Glomerular visceral epithelial cell (primary cell): ENCODE measurements at regions not wholly inside any gene's neighbourhood (a gene's known extent, or its start where the extent isn't known, plus 50 kb on each side); places are given as distances from the start of the nearest gene placed in this dataset.

ENCODE experiments used
- DNase-seq: peaks from one replicate; pipeline ENCODE4 v3.0.0-alpha.2; 2016; ENCODE audit errors: extremely low spot score

DNA sequence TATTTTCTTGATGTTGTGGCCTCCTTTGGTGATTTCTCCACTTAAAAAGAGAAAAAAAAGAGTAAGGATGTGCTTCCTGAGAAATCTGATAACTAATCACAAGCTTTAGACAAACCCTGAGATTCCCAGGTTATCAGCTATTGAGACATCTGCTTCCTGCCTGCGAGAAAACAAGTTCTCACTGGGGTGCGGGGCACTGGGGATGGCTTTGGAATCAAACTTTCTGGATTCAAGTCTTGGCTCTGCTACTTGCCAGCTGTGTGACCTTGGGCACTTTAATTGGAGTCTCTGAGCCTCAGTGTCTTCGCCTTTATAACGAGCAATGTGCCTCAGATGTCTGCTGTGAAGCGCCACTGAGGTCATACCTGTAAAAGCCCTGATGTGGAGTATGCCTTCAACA is 152.5 kb upstream of the NAV2 start:
- no peak for DNase-seq

GRCh38 chr11:19559746-19560145 is 152.9 kb upstream of the NAV2 start:
- no peak for DNase-seq

DNA sequence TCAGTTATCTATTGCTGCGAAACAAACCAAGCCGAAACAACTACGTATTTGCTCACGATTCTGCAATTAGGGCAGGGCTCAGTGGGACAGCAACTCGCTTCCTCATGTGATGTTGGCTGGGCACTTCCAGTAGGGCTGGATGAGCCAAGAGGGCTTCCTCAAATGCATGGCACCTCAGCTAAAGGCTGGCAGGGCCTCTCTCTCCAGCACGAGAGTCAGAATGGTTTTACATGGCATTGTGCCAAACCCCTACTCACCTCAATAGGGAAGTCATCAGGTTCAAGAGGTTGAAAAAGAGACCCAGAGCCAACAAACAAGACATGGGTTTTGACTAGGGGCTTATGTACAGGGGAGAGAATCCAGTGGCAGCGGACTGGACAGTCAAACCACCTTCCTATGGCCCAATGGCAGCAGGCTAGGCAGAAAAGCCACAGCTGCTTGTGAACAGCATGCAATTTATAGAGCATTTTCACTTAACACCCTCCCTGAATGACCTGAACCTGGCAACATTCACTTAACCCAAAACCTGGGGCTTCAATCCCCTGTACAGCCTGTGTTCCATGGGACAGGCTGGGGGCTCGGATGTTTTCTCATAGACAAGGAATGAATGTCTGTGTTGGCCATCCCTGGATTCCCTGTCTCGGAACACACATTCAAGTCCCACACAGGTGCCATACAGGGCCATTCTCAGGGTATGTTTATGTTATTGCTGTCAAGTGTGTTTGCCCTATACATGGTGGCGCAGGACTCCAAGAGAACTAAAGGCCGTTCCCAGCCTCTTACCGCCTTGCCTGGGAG is 154.2 kb upstream of the NAV2 start:
- DNase-seq: no peak

- DNase-seq: peak; percentile 73
Observed at GRCh38 chr11:19557720-19558140, 154.9 kb upstream of the NAV2 start.

- no peak for DNase-seq
Observed at GRCh38 chr11:19557185-19557584, 155.5 kb upstream of the NAV2 start.

- no peak for DNase-seq
Observed at GRCh38 chr11:19555266-19555665, 157.4 kb upstream of the NAV2 start.

- DNase-seq: peak; percentile 71
Observed at GRCh38 chr11:19553683-19554333, 158.8 kb upstream of the NAV2 start.

GRCh38 chr11:19552656-19553260 is 159.9 kb upstream of the NAV2 start:
- no peak for DNase-seq

DNA sequence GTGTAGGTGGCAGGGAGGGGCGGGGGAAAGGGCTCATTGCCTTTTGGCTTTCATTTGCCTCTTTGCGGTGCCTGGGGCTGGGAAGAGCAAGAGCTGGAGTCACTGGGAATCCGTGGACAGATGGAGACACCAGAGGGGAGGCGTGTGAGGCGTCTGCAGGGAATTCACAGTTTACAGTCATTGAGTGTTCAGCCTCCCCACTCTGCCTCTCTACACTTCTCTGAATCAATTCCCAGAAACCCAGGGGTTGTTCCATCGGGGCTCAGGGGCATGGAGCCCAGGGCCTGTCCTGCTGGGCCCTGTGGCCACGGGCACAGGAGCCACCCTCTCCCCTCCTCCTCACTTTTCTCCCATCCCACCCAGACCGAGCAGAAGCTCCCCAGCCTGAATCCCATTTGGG is 160.5 kb upstream of the NAV2 start:
- no peak for DNase-seq

DNA sequence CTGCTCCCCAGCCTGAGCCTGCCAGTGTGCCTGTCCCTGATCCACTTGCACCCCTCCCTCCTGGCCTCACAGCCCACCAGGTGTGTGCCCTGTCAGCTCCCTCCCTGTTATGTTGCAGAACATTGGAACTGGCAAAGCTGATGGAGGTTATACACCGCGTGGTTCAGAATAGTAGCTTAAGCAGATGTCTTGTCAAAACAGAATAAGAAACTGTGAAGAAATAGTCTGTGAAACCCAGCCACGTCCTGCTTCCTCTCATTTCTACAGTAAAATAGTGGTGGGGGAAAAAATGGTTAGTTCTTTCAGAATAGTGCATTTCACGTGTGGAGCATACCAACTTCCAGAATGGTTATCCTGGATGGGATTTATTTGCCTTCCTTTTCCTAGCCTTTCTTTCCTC is 161.2 kb upstream of the NAV2 start:
- DNase-seq: no peak

DNA sequence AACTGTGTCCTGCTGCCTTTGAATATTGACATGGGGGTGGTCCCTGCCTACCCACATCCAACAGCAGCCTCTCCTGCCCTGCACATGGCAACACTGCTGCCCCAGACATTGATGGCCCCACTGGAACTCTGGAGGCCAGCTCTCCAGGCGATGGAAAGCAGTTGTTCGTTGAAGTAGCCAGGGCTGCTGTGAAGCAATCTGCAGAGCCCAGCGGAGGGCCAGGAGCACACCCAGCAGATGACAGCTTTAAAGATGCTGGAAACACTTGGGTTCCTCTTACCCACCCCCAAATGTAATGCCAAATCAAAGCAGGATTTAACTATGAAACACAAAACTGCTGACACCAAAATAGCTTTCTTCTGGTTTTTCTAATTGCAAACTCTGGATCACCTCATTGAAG is 165.6 kb upstream of the NAV2 start:
- no peak for DNase-seq

DNA sequence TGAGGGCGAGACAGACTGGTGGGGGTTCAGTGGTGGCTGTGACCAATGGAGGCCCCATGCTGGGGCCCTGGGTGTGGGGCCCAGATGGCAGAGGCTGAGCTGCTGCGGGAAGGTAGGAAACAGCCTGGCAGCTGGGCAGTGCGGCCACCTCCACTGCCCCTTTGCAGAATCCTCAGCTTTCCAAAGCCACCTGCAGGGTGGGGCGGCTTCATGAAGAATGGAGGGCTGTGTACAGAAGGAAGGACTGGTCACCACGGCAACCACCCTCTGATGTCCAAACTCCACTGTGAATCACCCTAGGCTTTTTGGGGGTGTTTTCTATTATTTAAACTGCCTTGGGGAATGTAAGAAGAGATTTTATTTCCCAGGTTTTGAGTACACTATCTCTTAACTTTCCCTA is 166.3 kb upstream of the NAV2 start:
- DNase-seq: no peak

DNA sequence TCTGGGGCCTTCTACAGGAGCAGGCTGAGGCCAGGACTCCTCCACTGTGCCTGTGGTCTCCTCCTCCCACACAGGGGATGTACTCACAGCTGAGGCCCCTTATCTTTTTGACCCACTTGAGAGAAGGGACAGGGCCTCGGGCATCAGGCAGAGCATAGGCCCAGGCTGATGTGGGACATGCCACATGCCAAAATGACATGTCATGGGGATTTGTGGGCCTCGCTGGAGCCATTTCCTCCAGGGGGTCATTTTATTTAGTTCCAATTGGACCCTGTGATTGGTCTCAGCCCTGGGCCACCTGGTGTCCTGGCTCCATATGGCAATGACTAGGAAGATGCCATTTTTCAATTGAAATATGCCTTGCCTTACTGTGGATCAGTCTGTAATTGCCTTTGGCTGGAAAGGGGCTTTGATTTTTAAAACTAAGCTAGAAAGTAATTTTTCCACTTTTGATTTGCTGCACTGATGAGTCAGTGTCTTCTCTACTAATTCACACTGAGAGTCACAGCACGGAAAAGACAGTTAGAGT is 171.1 kb upstream of the NAV2 start:
- no peak for DNase-seq

DNA sequence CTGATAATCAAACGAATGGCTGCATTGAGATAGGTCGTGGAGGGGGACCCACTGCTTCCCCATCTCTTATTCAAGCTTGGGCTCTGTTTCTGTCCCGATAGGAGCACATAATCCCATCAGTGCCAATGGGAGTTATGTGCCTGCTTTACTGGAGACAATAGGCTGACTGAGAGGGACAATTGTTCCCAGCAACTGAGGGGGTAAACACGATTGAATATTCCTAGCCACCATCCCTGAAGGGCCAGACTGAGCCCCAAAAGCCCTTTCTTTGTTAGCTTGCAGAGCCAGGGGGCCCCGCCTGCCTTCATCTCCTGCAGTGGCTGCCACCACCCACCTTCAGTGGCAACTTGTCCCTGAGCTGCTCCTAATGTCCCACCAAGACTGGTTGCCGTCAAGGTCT is 172.8 kb upstream of the NAV2 start:
- no peak for DNase-seq

GRCh38 chr11:19537803-19538453 is 174.7 kb upstream of the NAV2 start:
- no peak for DNase-seq

GRCh38 chr11:19536131-19536530 is 176.5 kb upstream of the NAV2 start:
- DNase-seq: no peak

GRCh38 chr11:19530505-19530904 is 182.1 kb upstream of the NAV2 start:
- DNase-seq: no peak

DNA sequence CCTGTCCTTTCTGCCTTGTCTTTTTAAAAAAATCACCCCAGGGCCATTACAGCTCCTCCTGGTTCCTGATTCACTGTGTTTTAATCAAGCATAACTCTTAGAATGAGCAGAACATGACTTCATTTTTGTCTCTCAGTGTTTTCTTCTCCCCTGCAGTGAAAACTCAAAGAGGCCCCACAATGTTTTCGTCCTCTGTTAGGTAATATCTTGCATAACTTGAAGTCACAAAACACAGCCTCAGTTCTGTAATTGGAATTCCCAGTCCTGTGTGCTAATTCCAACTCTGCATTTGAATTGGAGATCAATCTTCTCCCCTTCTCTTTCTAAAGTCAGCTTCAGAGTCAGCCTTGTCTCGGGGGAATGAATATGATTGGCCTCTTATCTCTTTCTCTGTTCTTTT is 186.5 kb upstream of the NAV2 start:
- DNase-seq: no peak

GRCh38 chr11:19525714-19526113 is 186.9 kb upstream of the NAV2 start:
- DNase-seq: no peak

DNA sequence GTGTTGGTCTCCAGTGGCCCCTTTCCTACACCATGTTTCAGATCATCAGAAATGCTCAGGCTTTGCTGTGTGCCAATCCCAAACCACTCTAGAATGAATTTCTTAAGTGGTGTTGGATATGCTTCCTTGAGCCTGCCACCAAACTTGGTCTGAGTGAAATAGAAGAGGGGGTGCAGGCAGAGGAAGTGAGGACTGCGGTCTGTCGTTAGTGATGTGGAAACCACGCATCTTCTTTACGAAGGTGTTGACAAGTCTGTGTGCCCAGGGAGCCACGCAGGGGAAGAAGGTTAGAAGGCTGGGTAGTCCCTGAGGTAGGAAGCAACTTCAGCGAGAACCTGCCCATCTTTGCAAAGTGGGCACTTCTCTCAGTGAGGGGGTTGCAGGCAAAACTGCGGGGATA is 187.4 kb upstream of the NAV2 start:
- DNase-seq: no peak

DNA sequence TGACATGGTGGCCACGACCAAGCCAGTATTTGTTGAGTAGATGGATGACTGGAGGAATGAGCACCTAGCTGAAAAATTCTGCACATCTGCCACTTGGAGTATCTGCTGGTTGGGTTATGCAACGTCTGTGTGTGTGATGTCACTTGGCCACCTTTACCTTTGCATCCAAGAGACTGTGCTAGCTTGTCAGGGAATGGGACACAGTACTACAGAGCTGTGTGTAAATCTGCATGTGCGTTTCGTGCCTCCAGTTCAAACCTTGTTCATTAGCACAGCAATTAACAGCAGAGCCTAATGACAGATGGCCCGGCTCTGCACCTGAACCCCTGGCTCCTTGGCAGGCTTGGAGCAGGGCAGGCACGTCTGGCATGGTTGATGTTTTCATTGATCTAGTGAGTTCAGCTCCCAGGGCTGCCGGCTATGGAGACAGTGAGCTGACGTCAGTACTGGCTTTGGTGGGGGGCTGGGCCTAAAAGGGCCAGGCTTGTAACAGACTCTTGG is 188.4 kb upstream of the NAV2 start:
- DNase-seq: no peak

DNA sequence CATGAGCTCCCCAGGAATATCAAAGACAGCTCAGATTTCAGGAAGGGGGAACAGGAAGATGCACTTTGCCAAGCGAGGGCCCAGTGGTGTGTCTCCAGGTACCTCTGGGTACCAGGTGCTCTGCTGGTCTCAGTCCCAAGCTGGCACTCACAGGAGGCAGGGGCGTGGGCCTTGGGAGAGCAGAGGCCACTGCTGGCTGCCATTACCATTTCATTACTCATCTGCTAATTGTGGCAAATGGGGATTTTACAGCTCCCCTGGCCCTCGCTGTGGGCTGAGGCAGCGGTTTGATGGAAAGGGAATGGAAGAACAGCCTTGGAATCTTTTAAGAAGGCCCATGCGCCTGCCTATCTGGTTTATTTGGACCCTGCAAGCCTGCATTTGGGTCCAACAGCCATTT is 192.0 kb upstream of the NAV2 start:
- DNase-seq: no peak
